ENCODE measurements at regions not wholly inside any gene's neighbourhood (a gene's known extent, or its start where the extent isn't known, plus 50 kb on each side); places are given as distances from the start of the nearest gene placed in this dataset.

- TF ChIP-seq POLR2AphosphoS5 (IDR thresholded peaks at IDR 0.05; ENCODE audit: low read depth, low read length) (no peak), POLR2A (IDR thresholded peaks at IDR 0.05; ENCODE audit: low read depth, low read length) (no peak), TAF1 (IDR thresholded peaks at IDR 0.05; ENCODE audit: borderline replicate concordance, low read depth, low read length) (no peak)
Measured at GRCh38 chr4:115433491-115433890, 320.1 kb upstream of the NDST4 start.
